Colon (tissue), 2 donors: ENCODE measurements at regions not wholly inside any gene's neighbourhood (a gene's known extent, or its start where the extent isn't known, plus 50 kb on each side); places are given as distances from the start of the nearest gene placed in this dataset.

Source experiments
- FAIRE-seq: peaks from 2 replicates; lab custom pipeline; 2012; peaks lifted over from hg19 to GRCh38; lab: Jason Lieb, UNC
- donor health status: control.
- donor health status: control.

DNA sequence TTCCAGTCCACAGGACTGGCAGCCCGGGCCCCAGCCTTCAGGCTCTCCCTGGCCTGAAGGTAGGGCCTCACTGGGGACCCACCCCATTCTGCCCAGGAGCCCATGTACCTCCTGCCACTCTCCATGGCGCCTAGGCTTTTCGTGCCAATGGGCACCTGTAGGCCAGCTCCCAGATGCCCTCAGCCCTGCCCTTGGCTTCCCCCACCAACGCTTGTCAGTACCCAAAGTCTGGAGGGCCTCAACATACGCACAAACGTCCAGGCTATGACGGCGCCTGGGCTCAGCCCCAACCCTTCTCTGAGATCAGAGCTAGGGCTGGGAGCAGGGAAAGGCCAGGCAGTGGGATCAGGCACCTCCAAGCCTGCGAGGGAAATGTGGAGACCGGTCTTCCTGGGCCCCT lies 816.9 kb upstream of the LUZP2 start:
- no peak for FAIRE-seq

DNA sequence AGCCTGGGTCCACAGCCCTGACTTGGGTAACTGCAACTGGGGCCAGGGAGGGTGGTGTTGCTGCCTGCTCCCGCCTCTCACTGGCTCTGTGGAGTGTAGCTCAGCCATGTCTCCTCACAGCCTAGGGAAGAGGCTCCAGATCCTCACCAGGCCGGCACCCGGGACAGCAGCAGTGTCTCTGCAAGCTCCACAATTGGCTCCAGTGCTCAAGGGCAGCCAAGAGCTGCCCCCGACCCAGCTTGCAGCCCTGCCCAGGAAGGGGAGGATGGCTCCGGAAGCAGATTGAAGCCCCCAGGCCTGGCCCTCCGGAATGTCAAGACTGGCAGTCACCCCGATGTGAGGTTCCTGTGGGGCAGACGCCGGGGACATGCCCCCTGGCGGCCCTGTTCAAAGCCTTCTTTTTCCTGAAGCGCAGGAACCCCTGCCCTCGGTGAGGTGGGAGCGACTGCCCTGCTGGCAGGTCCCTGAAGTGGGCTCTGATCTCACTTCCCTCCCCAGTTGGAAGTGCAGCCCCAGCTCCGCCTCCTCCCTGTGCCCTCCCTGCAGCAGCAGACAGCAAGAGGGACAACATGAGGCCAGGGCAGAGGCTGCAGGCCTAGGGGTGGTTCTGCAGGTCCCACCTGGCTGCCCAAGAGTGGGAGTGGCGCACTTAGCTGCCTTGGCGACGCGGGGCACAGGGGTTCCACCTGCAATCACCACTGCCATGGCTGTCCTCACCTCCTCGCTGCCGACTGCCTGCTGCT lies 816.2 kb upstream of the LUZP2 start:
- FAIRE-seq: no peak

DNA sequence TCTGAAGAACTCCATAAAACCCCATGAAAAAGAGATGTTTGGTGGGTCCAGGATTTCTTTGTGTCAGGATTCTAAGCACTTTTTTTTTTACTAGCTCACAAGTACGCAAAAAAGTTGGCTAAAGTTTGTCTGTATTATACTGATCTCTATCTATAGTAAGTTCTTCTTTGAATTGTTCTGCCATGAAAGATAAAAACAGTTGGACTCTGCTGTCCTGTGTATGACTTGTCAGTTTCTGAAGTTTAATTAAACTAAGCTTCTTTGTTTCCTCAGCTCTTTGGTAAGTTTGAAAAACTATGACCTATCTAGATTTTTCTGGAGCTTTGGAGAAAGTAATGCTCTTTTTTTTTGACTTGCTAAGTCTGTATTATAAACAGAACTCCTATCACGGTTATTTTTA lies 812.2 kb upstream of the LUZP2 start:
- FAIRE-seq: no peak

DNA sequence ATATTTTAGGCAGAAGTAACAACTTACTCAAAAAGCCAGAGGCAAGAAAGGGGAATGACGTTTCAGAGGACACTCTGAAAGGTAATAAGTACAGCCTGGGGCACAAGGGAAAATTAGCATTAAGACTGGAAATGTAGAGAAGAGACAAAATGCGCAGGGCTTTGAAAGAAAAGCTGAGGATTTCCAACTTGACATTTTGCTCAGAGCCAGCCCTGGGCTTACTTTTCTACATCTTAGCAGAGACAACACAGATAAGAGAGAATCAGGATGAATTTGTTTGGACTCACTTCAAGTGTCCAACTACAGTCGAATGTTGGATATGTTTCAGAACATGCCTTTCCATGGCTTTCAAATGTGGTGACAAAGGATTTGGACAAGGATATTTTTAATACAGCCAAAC lies 808.9 kb upstream of the LUZP2 start:
- no peak for FAIRE-seq

GRCh38 chr11:23688411-23688810 lies 808.4 kb upstream of the LUZP2 start:
- no peak for FAIRE-seq

- FAIRE-seq: no peak
These were observed 808.0 kb upstream of the LUZP2 start for GRCh38 chr11:23688835-23689234.

GRCh38 chr11:23696688-23697415 lies 800.0 kb upstream of the LUZP2 start:
- no peak for FAIRE-seq

DNA sequence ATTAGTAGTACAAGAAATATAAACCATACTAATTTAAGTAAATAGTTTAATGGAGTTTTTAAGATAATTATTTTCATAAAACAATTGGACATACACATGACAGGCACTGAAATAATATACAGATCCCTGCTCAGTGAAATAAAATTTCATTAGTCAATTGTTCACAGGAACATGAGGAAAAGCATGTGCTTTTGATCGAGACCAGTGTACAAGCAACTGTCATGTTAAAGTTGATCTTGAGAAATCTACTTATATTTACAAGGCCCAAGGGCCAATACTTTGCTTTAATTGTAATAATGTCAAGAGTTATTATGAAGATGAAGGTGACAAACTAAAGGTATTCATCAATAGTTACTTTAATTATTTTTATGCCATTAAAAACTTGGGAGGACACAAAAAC lies 792.7 kb upstream of the LUZP2 start:
- no peak for FAIRE-seq

- FAIRE-seq: no peak
These were observed 784.9 kb upstream of the LUZP2 start for GRCh38 chr11:23711981-23712380.

GRCh38 chr11:23719016-23719415 lies 777.8 kb upstream of the LUZP2 start:
- no peak for FAIRE-seq

DNA sequence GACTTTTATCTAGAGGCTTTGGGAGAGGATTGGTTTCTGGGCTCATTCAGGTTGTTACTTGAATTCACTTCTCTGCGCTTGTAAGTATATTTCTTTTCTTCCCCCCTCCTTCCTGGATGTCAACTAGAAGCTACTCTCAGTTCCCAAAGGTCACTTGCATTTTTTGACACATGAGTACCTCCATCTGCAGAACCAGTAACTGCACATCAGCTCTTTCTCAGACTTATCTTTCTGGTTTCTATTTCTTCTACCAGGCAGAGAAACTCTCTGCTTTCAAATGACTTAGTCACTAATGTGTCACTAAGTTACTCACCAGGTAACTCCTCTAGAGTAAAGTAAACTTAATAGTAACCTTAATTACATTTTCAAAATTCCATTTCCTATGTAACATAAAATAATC lies 773.0 kb upstream of the LUZP2 start:
- FAIRE-seq: no peak

- no peak for FAIRE-seq
These were observed 771.1 kb upstream of the LUZP2 start for GRCh38 chr11:23725752-23726151.

- FAIRE-seq: no peak
These were observed 769.5 kb upstream of the LUZP2 start for GRCh38 chr11:23727387-23727786.

GRCh38 chr11:23727794-23728193 lies 769.1 kb upstream of the LUZP2 start:
- no peak for FAIRE-seq

DNA sequence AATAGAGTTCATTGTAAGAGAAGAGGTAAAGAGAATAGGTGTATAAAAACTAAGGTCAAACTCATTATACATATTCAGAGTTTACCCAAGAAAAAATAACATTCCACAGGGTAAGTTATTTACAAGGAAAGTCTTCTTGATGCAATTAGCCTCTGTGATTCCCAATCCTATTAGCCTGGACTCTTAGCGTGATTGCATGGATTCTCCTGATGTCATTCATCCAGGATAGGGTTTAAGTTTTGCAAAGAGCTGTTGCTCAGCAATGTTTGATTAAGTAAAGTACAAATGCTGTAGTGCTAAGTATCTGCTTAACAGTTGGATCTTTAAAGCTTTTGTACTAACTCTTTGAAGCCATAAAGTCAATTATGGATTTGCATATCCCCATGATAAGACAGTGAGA lies 767.8 kb upstream of the LUZP2 start:
- no peak for FAIRE-seq

DNA sequence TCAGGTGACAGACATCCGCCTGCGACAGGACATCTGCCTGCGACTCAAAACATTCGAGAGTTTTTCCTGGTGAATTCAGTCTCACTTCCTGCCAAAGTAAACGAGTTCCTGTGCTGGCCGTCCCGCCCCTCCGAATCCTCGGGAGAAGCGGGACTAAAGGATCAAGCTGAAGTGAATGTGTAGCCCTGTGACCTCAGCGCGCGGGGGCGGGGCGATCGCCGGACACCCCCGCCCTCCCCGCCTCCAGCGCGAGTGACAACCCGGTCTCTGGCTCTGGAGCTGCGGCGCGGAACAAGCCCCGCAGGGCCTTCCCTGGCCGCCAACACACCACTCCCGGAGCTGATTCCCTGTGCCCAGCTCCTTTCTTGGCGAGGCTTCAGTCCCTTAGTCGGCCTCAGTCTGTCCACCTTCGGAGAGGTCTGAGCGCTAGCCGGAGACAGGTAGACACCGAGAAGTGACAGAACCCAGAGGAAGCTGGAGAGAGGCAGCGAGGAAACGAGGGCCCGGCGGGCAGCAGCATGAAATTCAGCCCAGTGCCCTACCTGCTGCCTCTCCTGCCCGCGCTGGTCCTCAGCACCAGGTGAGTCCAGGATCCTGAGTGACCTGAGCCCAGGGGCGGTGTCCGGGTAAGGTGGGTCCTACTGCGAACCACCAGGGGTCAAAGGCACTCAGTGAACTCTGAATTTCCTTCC lies 766.4 kb upstream of the LUZP2 start:
- FAIRE-seq: no peak

GRCh38 chr11:23732026-23732425 lies 764.8 kb upstream of the LUZP2 start:
- no peak for FAIRE-seq

- FAIRE-seq: no peak
These were observed 750.0 kb upstream of the LUZP2 start for GRCh38 chr11:23746896-23747295.

GRCh38 chr11:23749762-23750430 lies 747.0 kb upstream of the LUZP2 start:
- FAIRE-seq: peak; percentile 10

- peak; percentile 80 for FAIRE-seq
These were observed 745.6 kb upstream of the LUZP2 start for GRCh38 chr11:23751280-23751679.

DNA sequence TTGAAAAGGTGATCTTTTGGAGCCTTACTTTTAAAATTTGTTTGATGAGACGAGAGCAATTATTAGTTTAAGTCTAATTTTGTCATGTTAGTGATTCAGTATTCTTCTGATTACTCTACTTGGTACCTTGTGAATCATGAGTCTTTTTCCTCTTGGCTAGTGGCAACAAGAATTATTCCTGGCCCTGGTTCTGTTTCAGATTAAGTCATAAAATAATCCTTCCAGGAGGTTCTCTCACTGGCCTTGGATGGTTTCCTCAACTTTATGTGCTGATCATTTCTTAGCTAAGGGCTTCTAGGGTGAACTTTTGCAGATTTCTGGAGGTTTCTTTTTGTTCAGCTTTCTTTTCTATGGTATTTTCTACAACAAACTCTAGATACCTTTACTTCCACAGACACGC lies 741.8 kb upstream of the LUZP2 start:
- FAIRE-seq: no peak

DNA sequence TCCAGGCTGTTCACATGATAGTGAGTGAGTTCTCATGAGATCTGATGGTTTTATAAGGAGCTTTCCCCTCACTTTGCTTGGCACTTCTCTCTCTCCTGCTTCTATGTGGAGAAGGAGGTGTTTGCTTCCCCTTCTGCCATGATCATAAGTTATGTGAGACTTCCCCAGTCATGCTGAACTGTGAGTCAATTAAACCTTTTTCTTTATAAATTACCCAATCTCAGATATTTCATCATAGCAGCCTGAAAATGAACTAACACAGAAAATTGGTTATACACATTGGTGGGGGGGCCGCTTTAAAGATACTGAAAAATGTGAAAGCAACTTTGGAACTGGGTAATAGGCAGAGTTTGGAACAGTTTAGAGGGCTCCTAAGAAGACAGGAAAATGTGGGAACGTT lies 741.1 kb upstream of the LUZP2 start:
- FAIRE-seq: no peak

DNA sequence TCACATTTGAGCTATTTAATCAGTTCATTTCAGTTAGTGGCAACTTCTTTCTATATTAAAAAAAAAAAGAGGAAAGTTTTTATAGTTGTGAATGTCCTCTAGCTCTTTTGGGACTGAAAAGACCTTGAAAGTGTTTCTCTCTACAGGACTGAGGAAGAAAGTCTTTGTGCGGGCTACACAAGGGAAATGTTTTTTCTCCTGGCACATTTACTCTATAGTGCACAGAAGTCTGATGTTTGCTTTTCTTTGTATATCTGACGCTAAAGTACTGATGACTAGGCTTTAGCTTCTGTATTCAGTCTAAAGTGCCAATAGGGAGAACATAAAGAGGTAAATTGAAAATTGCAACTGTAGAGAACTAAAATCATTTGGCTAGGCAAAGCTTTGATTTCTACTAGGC lies 737.4 kb upstream of the LUZP2 start:
- FAIRE-seq: no peak
